GM12878 (cell line): ENCODE measurements at regions not wholly inside any gene's neighbourhood (a gene's known extent, or its start where the extent isn't known, plus 50 kb on each side); places are given as distances from the start of the nearest gene placed in this dataset.

Experiments
- BCL11A ChIP-seq: IDR thresholded peaks from 2 replicates; pipeline ENCODE4 v1.6.1; 2011; ENCODE audit warnings: low read depth, low read length
- NFYA ChIP-seq: IDR thresholded peaks from 2 replicates; pipeline ENCODE4 v1.6.1; 2011; ENCODE audit warnings: low read depth, mild to moderate bottlenecking, low read length, improper control_type of control experiment, borderline replicate concordance
- NRF1 ChIP-seq: conservative IDR thresholded peaks from 2 replicates; pipeline ENCODE4 v1.6.1; 2011; ENCODE audit warnings: mild to moderate bottlenecking, low read depth, low read length, improper control_type of control experiment
- POLR2A ChIP-seq: IDR thresholded peaks from 2 replicates; pipeline ENCODE4 v1.6.1; 2011; ENCODE audit warnings: low read depth, mild to moderate bottlenecking, low read length
- RFX5 ChIP-seq: IDR thresholded peaks from 2 replicates; pipeline ENCODE4 v1.6.1; 2011; ENCODE audit warnings: low read depth, low read length, improper control_type of control experiment
- TARDBP ChIP-seq: IDR thresholded peaks from 2 replicates; pipeline ENCODE4 v1.6.1; 2016; ENCODE audit warnings: borderline replicate concordance
- YY1 ChIP-seq: IDR thresholded peaks from 2 replicates; pipeline ENCODE4 v1.6.1; 2011; ENCODE audit warnings: low read depth, mild to moderate bottlenecking, low read length
- ZNF207 ChIP-seq: fragments of 450-650 bp; IDR thresholded peaks from 2 replicates; pipeline ENCODE4 v1.6.1; 2014; ENCODE audit warnings: antibody characterized with exemption, mild to moderate bottlenecking, borderline replicate concordance
- TF ChIP-seq, protein P1 (sequence below), 3 experiments: IDR thresholded peaks in 2 of 3; conservative IDR thresholded peaks in 1 of 3; 2 replicates each; pipeline ENCODE4 v1.5.1; 2011; ENCODE audit warnings: low read depth in 3 of 3, low read length in 3 of 3, mild to moderate bottlenecking in 3 of 3, control low read depth in 2 of 3, moderate library complexity in 2 of 3, inconsistent platforms in 1 of 3, mixed read lengths in 1 of 3; ENCODE audit not compliant: control insufficient read depth in 2 of 3, insufficient read depth in 1 of 3; ENCODE audit errors: extremely low read depth in 1 of 3
- TF ChIP-seq, protein P2 (sequence below): fragments of 450-650 bp; IDR thresholded peaks from 2 replicates; pipeline ENCODE4 v1.6.1; 2014; ENCODE audit warnings: mild to moderate bottlenecking

DNA sequence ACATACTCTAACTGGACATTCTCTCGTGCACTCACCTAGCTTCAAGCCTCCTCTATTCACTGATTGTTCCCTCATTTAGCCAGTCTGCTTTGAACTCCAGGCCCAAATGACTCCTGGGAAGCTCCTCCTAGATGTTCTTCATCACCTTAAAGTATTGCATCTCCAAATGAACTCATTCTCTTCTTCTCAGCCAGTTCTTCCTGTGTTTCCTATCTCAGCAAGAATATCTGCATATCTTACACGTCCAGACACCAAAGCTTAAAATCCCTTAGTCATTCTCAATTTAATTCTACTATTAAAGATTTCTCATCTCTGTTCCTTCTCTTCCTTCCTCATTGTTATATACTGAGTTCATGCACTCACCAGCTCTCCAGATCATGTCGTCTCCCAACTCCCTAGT lies 118.6 kb upstream of the DAB2 start:
- TF ChIP-seq, protein P1, sequence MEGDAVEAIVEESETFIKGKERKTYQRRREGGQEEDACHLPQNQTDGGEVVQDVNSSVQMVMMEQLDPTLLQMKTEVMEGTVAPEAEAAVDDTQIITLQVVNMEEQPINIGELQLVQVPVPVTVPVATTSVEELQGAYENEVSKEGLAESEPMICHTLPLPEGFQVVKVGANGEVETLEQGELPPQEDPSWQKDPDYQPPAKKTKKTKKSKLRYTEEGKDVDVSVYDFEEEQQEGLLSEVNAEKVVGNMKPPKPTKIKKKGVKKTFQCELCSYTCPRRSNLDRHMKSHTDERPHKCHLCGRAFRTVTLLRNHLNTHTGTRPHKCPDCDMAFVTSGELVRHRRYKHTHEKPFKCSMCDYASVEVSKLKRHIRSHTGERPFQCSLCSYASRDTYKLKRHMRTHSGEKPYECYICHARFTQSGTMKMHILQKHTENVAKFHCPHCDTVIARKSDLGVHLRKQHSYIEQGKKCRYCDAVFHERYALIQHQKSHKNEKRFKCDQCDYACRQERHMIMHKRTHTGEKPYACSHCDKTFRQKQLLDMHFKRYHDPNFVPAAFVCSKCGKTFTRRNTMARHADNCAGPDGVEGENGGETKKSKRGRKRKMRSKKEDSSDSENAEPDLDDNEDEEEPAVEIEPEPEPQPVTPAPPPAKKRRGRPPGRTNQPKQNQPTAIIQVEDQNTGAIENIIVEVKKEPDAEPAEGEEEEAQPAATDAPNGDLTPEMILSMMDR (IDR thresholded peaks at IDR 0.05 in 2 of 3, conservative IDR thresholded peaks at IDR 0.05 in 1 of 3; ENCODE audit: control insufficient read depth in 2 of 3, extremely low read depth in 1 of 3, insufficient read depth in 1 of 3, low read depth in 3 of 3, low read length in 3 of 3), result no peak
- TF ChIP-seq TARDBP (no peak), POLR2A (no peak), NRF1 (no peak), RFX5 (no peak), ZNF207 (no peak), BCL11A (no peak), YY1 (no peak), NFYA (no peak)
- TF ChIP-seq, protein P2, sequence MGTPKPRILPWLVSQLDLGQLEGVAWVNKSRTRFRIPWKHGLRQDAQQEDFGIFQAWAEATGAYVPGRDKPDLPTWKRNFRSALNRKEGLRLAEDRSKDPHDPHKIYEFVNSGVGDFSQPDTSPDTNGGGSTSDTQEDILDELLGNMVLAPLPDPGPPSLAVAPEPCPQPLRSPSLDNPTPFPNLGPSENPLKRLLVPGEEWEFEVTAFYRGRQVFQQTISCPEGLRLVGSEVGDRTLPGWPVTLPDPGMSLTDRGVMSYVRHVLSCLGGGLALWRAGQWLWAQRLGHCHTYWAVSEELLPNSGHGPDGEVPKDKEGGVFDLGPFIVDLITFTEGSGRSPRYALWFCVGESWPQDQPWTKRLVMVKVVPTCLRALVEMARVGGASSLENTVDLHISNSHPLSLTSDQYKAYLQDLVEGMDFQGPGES, result no peak
